ENCODE measurements at regions not wholly inside any gene's neighbourhood (a gene's known extent, or its start where the extent isn't known, plus 50 kb on each side); places are given as distances from the start of the nearest gene placed in this dataset.

DNA sequence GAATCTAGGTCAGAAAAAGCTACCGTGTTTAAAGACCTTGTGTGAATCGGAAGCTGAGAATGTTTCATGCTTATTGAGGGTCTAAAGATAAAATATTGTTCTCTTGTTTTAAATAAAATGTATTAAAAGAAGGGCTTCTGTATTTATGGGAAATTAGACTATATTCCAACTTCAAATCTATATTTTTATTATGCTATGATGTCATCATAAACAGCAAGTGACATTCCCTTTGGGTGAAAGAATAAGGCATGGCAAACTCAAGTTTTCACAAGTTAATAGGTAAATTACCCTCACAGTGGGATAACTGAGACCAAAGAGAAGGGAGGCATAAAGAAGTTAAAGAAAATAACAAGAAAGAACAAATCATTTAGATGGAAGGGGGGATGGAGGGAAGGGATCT, 333.8 kb upstream of the NR5A2 start:
- intact Hi-C loops (cut with micrococcal nuclease; ENCODE audit: unreplicated experiment), result no loop called here
- Histone ChIP-seq H3K36me3 (ENCODE audit: insufficient read depth, low read length, poor library complexity, severe bottlenecking) (no peaks in the 10 kb centered on the region), H3K27ac (ENCODE audit: low read depth, low read length, poor library complexity, severe bottlenecking) (no peak overlapping the region), H3K4me1 (ENCODE audit: insufficient read depth, low read length, poor library complexity, severe bottlenecking) (peaks cover 28% of the 10 kb centered on the region), H3K9me3 (ENCODE audit: low read depth, low read length, poor library complexity, severe bottlenecking) (no peaks in the 10 kb centered on the region), H3K27me3 (replicated peaks; ENCODE audit: insufficient read depth, low read depth, low read length, poor library complexity) (peaks cover 47% of the 10 kb centered on the region), H3K4me3 (ENCODE audit: low read depth, low read length, poor library complexity, severe bottlenecking) (no peak overlapping the region)
- TF ChIP-seq, protein P1, sequence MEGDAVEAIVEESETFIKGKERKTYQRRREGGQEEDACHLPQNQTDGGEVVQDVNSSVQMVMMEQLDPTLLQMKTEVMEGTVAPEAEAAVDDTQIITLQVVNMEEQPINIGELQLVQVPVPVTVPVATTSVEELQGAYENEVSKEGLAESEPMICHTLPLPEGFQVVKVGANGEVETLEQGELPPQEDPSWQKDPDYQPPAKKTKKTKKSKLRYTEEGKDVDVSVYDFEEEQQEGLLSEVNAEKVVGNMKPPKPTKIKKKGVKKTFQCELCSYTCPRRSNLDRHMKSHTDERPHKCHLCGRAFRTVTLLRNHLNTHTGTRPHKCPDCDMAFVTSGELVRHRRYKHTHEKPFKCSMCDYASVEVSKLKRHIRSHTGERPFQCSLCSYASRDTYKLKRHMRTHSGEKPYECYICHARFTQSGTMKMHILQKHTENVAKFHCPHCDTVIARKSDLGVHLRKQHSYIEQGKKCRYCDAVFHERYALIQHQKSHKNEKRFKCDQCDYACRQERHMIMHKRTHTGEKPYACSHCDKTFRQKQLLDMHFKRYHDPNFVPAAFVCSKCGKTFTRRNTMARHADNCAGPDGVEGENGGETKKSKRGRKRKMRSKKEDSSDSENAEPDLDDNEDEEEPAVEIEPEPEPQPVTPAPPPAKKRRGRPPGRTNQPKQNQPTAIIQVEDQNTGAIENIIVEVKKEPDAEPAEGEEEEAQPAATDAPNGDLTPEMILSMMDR (conservative IDR thresholded peaks at IDR 0.05; ENCODE audit: low read depth, low read length), result no peak
- TF ChIP-seq EZH2 (IDR thresholded peaks at IDR 0.05; ENCODE audit: borderline replicate concordance, low read depth, low read length, poor library complexity, severe bottlenecking), result no peak
- ChIA-PET POLR2A (ENCODE audit: low non-redundant PET) (interaction anchor here (0.6 kb wide), 1 partner anchor 9 kb away, joined by 3 read pairs; no protein-coding TSS in a partner anchor), CTCF (no interaction called here)
- no TSS peak for BruUV-seq (replicated peaks)
- no peak for DNase-seq (ENCODE audit: low spot score)

DNA sequence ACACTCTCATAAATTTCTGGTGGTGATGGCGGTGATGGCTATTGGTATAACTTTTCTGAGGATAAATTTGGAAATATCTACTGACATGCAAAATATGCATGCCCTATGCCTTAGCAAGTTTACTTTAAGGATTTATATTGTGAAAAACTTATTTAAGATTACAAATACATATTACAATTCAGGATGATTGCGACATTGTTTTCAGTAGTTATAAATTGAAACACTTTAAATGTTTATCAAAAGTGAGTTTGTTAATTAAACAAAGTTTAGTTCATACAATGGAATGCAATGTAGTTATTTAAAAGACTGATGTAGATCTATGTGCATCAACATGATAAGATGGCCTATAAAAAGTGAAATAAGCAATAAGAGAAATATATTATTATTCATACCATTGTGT, 331.3 kb upstream of the NR5A2 start:
- CTCF ChIA-PET, result no interaction called here
- DNase-seq (ENCODE audit: low spot score), result no peak
- no TSS peak for BruUV-seq (replicated peaks)
- peaks cover 10% of the 10 kb centered on the region for H3K4me1 ChIP-seq (ENCODE audit: insufficient read depth, low read length, poor library complexity, severe bottlenecking)
- H3K27ac ChIP-seq (ENCODE audit: low read depth, low read length, poor library complexity, severe bottlenecking), result no peak overlapping the region
- intact Hi-C loops (cut with micrococcal nuclease; ENCODE audit: unreplicated experiment), result no loop called here
- H3K4me3 ChIP-seq (ENCODE audit: low read depth, low read length, poor library complexity, severe bottlenecking), result no peak overlapping the region
- peaks cover 67% of the 10 kb centered on the region for H3K27me3 ChIP-seq (replicated peaks; ENCODE audit: insufficient read depth, low read depth, low read length, poor library complexity)
- TF ChIP-seq EZH2 (IDR thresholded peaks at IDR 0.05; ENCODE audit: borderline replicate concordance, low read depth, low read length, poor library complexity, severe bottlenecking), result no peak
- TF ChIP-seq, protein P1 (conservative IDR thresholded peaks at IDR 0.05; ENCODE audit: low read depth, low read length), result no peak
- POLR2A ChIA-PET (ENCODE audit: low non-redundant PET), result no interaction called here
- H3K36me3 ChIP-seq (ENCODE audit: insufficient read depth, low read length, poor library complexity, severe bottlenecking), result no peaks in the 10 kb centered on the region
- H3K9me3 ChIP-seq (ENCODE audit: low read depth, low read length, poor library complexity, severe bottlenecking), result no peaks in the 10 kb centered on the region

DNA sequence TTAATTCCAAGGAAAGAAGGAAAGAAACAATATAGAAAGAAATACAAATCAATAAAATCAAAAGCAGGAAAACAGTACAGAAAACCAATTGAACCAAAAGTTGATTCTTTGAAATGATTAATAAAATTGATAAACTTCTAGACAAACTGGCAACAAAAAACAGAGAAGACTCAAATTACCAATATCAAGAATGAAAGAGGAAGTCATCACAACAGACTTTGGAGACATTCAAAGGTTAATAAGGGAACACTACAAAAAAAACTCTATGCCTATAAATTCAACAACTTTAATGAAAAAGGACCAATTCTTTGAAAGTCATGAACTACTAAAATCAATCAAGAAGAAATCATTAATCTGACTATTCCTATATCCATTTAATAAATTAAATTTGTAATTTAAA, 329.3 kb upstream of the NR5A2 start:
- DNase-seq (ENCODE audit: low spot score), result no peak
- Histone ChIP-seq H3K27me3 (replicated peaks; ENCODE audit: insufficient read depth, low read depth, low read length, poor library complexity) (peaks cover 85% of the 10 kb centered on the region), H3K9me3 (ENCODE audit: low read depth, low read length, poor library complexity, severe bottlenecking) (no peaks in the 10 kb centered on the region), H3K36me3 (ENCODE audit: insufficient read depth, low read length, poor library complexity, severe bottlenecking) (no peaks in the 10 kb centered on the region), H3K27ac (ENCODE audit: low read depth, low read length, poor library complexity, severe bottlenecking) (no peak overlapping the region), H3K4me3 (ENCODE audit: low read depth, low read length, poor library complexity, severe bottlenecking) (no peak overlapping the region), H3K4me1 (ENCODE audit: insufficient read depth, low read length, poor library complexity, severe bottlenecking) (no peaks in the 10 kb centered on the region)
- BruUV-seq (replicated peaks), result no TSS peak
- intact Hi-C loops (cut with micrococcal nuclease; ENCODE audit: unreplicated experiment), result no loop called here
- TF ChIP-seq EZH2 (IDR thresholded peaks at IDR 0.05; ENCODE audit: borderline replicate concordance, low read depth, low read length, poor library complexity, severe bottlenecking), result no peak
- TF ChIP-seq, protein P1 (conservative IDR thresholded peaks at IDR 0.05; ENCODE audit: low read depth, low read length), result no peak
- ChIA-PET CTCF (no interaction called here), POLR2A (ENCODE audit: low non-redundant PET) (no interaction called here)

All from A673 (cell line).